ENCODE measurements at regions not wholly inside any gene's neighbourhood (a gene's known extent, or its start where the extent isn't known, plus 50 kb on each side); places are given as distances from the start of the nearest gene placed in this dataset.

- WGBS, 2 donors = 32 to 96% methylated on average over 1 of the region's 1 CpG
- Histone ChIP-seq H3K4me1 (no peaks in the 10 kb centered on the region), H3K36me3 (no peaks in the 10 kb centered on the region), H3K27me3 (no peaks in the 10 kb centered on the region), H3K9me3 (peaks cover 0 to 28% (median 0%) of the 10 kb centered on the region in 3 donors), H3K4me3 (no peak overlapping the region), H3K27ac (no peak overlapping the region)
- DNase-seq = no peak
- intact Hi-C loops (cut with DNase I) = no loop called here
- TF ChIP-seq CTCF (IDR thresholded peaks at IDR 0.05) (no peak), POLR2A (IDR thresholded peaks at IDR 0.05) (no peak)
These were observed 958.6 kb upstream of the SLIT2 start for GRCh38 chr4:19293080-19293479.

- 87 to 91% methylated on average over 1 of the region's 1 CpG for WGBS, 2 donors
These were observed 964.8 kb upstream of the SLIT2 start for GRCh38 chr4:19286924-19287323.

GRCh38 chr4:19285146-19285545, 966.6 kb upstream of the SLIT2 start:
- WGBS, 2 donors = 60 to 71% methylated on average over 3 of the region's 3 CpGs
- TF ChIP-seq POLR2A (IDR thresholded peaks at IDR 0.05) (no peak), CTCF (IDR thresholded peaks at IDR 0.05) (no peak)

More at GRCh38 chr4:19286924-19287323, 964.8 kb upstream of the SLIT2 start:
- no peak overlapping the region for H3K27ac ChIP-seq
- H3K9me3 ChIP-seq = no peaks in the 10 kb centered on the region
- intact Hi-C loops (cut with DNase I) = no loop called here
- H3K4me1 ChIP-seq = no peaks in the 10 kb centered on the region
- no peaks in the 10 kb centered on the region for H3K36me3 ChIP-seq
- H3K4me3 ChIP-seq = no peak overlapping the region
- no peaks in the 10 kb centered on the region for H3K27me3 ChIP-seq
- no peak for TF ChIP-seq POLR2A (IDR thresholded peaks at IDR 0.05)
- no peak for TF ChIP-seq CTCF (IDR thresholded peaks at IDR 0.05)
- DNase-seq = no peak

GRCh38 chr4:19278665-19279064, 973.0 kb upstream of the SLIT2 start:
- no peak for DNase-seq
- no peak overlapping the region for H3K4me3 ChIP-seq
- no peaks in the 10 kb centered on the region for H3K4me1 ChIP-seq
- no peaks in the 10 kb centered on the region for H3K36me3 ChIP-seq
- H3K9me3 ChIP-seq = no peaks in the 10 kb centered on the region
- WGBS, 2 donors = 75 to 90% methylated on average over 1 of the region's 1 CpG
- H3K27ac ChIP-seq = no peak overlapping the region
- intact Hi-C loops (cut with DNase I) = no loop called here
- TF ChIP-seq CTCF (IDR thresholded peaks at IDR 0.05) = no peak
- TF ChIP-seq POLR2A (IDR thresholded peaks at IDR 0.05) = no peak
- H3K27me3 ChIP-seq = no peaks in the 10 kb centered on the region

More at GRCh38 chr4:19285146-19285545, 966.6 kb upstream of the SLIT2 start:
- Histone ChIP-seq H3K27ac (no peak overlapping the region), H3K4me3 (no peak overlapping the region), H3K27me3 (no peaks in the 10 kb centered on the region), H3K9me3 (no peaks in the 10 kb centered on the region), H3K4me1 (no peaks in the 10 kb centered on the region), H3K36me3 (no peaks in the 10 kb centered on the region)
- intact Hi-C loops (cut with DNase I) = no loop called here
- DNase-seq = no peak

- TF ChIP-seq POLR2A (IDR thresholded peaks at IDR 0.05) (no peak), CTCF (IDR thresholded peaks at IDR 0.05) (no peak)
- Histone ChIP-seq H3K27me3 (no peaks in the 10 kb centered on the region), H3K4me3 (no peak overlapping the region), H3K4me1 (no peaks in the 10 kb centered on the region), H3K36me3 (no peaks in the 10 kb centered on the region), H3K9me3 (no peaks in the 10 kb centered on the region), H3K27ac (no peak overlapping the region)
- intact Hi-C loops (cut with DNase I) = no loop called here
- WGBS, 2 donors = 78 to 92% methylated on average over 2 of the region's 2 CpGs
- no peak for DNase-seq
These were observed 985.1 kb upstream of the SLIT2 start for GRCh38 chr4:19266566-19266965.

Data from esophagus squamous epithelium (tissue), 5 donors.